Right lobe of liver (tissue), 6 donors: ENCODE measurements at regions not wholly inside any gene's neighbourhood (a gene's known extent, or its start where the extent isn't known, plus 50 kb on each side); places are given as distances from the start of the nearest gene placed in this dataset.

Experiments
- ATAC-seq, 4 donors: fragments of 200-7000 bp; cut with Tn5 transposase; one replicate each; pipeline ENCODE4 v1.9.1; 2020; ENCODE audit warnings: mild to moderate bottlenecking in 4 of 4, moderate library complexity in 4 of 4
- DNase-seq, 3 donors: peaks; one replicate each; pipeline ENCODE4 v3.0.0-alpha.2; 2020
- H3K27ac ChIP-seq, 3 donors: fragments of 200-600 bp; one replicate each; pipeline ENCODE4 v1.8.0; 2022
- H3K27me3 ChIP-seq, 2 donors: fragments of 200-600 bp; one replicate each; pipeline ENCODE4 v1.8.0; 2022
- H3K36me3 ChIP-seq, 4 donors: fragments of 200-600 bp; sonication (generic) in 1 of 4; one replicate each; pipeline versions ENCODE4 v1.5.1 to v1.8.0; 2017 to 2022; ENCODE audit warnings: control low read depth in 1 of 4
- H3K4me1 ChIP-seq, 4 donors: fragments of 200-600 bp; sonication (generic) in 1 of 4; one replicate each; pipeline versions ENCODE4 v1.5.1 to v1.8.0; 2017 to 2022; ENCODE audit warnings: control low read depth in 1 of 4
- H3K4me3 ChIP-seq, 3 donors: fragments of 200-600 bp; one replicate each; pipeline ENCODE4 v1.8.0; 2022
- H3K9me3 ChIP-seq, 4 donors: fragments of 200-600 bp; sonication (generic) in 1 of 4; one replicate each; pipeline versions ENCODE4 v1.5.1 to v1.8.0; 2017 to 2022; ENCODE audit warnings: control low read depth in 1 of 4
- POLR2A ChIP-seq: fragments of 450-650 bp; IDR thresholded peaks from one replicate; pipeline ENCODE4 v1.6.1; 2017; ENCODE audit warnings: antibody characterized with exemption, mild to moderate bottlenecking
- WGBS: methylation state at CpG from one replicate; pipeline ENCODE4 v1.1.6; 2018; ENCODE audit warnings: low coverage, low lambda C conversion rate; ENCODE audit not compliant: insufficient coverage; ENCODE audit errors: missing lambda C conversion rate; 5-methylcytosine and 5-hydroxymethylcytosine counted together
- intact Hi-C, 2 donors: fragments of 100-400 bp; cut with DNase I; formaldehyde crosslinking; loops; one replicate each; pipeline versions ENCODE4 v1.11.2 to v1.14.1; 2022
- TF ChIP-seq, protein P1 (sequence below), 4 donors: fragments of 200-600 bp in 3 of 4; fragments of 450-650 bp in 1 of 4; IDR thresholded peaks; one replicate each; pipeline versions ENCODE4 v1.5.1 to v1.8.0; 2016 to 2022; ENCODE audit warnings: antibody characterized with exemption in 4 of 4, mild to moderate bottlenecking in 2 of 4
- donor health status: DM: no; HTN: yes; CAD: no.
- donor health status: DM: no; HTN: no; CAD: no.
- donor health status: DM: no; HTN: no; CAD: no.
- donor health status: DM: no; HTN: yes; CAD: no.
- donor health status: DM: no; HTN: yes; CAD: no.

DNA sequence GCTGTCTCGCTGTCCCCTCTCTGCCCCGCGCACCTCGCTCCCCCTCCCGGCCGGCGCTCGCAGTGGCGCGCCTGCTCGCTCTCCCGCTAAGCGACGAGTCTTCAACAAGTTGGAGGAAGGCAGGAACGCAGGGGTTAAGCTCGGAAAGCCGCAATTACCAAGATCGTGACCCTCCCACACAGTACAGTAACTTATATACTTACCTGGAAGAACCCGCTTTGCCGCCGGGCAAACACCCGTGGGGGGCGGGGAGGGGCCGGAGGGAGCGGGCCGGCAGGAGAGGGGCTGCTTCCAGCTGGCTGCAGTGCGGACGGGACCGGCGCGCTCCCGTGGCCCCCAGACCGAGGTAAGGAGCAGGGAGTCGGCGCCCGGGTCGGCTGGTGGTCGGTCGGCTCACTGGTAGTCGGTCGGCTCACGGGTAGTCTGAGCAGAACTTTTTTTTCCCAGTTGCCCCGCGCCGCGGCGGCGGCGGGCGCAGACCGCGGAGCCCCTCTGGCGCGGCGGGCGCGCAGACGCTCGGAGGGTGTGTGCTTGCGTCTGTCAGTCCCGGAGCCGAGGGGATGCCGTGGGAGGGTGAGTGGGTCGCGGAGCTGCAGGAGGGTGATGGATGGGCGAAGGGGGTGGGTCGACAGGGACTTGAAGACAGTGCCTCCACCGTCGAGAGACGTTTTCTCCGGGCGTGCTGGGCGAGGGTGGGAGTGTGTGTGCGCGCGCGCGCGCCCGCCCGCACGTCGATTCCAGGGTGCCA is 101.2 kb upstream of the HSD17B12 start:
- peaks cover 0 to 10% (median 3%) of the 10 kb centered on the region in 4 donors for H3K4me1 ChIP-seq
- H3K36me3 ChIP-seq, result no peaks in the 10 kb centered on the region
- 2% methylated on average over 32 of the region's 83 CpGs for WGBS
- H3K27ac ChIP-seq, result no peak overlapping the region
- H3K9me3 ChIP-seq, result no peaks in the 10 kb centered on the region
- peak in 1 of 3 donors; percentile 34 for DNase-seq
- H3K27me3 ChIP-seq, result peaks cover 6 to 8% of the 10 kb centered on the region in 2 donors
- peak overlapping the region in 2 of 3 donors; percentile 35 to 46 for H3K4me3 ChIP-seq
- ATAC-seq, result peak; percentile 25 to 60 (median 49)
- TF ChIP-seq, protein P1, sequence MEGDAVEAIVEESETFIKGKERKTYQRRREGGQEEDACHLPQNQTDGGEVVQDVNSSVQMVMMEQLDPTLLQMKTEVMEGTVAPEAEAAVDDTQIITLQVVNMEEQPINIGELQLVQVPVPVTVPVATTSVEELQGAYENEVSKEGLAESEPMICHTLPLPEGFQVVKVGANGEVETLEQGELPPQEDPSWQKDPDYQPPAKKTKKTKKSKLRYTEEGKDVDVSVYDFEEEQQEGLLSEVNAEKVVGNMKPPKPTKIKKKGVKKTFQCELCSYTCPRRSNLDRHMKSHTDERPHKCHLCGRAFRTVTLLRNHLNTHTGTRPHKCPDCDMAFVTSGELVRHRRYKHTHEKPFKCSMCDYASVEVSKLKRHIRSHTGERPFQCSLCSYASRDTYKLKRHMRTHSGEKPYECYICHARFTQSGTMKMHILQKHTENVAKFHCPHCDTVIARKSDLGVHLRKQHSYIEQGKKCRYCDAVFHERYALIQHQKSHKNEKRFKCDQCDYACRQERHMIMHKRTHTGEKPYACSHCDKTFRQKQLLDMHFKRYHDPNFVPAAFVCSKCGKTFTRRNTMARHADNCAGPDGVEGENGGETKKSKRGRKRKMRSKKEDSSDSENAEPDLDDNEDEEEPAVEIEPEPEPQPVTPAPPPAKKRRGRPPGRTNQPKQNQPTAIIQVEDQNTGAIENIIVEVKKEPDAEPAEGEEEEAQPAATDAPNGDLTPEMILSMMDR (IDR thresholded peaks at IDR 0.05), result peak in 3 of 4 donors; percentile 8 to 17 (median 8)
- TF ChIP-seq POLR2A, result no peak
- intact Hi-C loops, result no loop called here

GRCh38 chr11:43579919-43580276 is 100.6 kb upstream of the HSD17B12 start:
- Histone ChIP-seq H3K4me3 (peak overlapping the region in 1 of 3 donors; percentile 46), H3K4me1 (peaks cover 0 to 10% (median 3%) of the 10 kb centered on the region in 4 donors), H3K36me3 (no peaks in the 10 kb centered on the region), H3K27ac (no peak overlapping the region), H3K27me3 (peaks cover 6 to 8% of the 10 kb centered on the region in 2 donors), H3K9me3 (no peaks in the 10 kb centered on the region)
- WGBS, result 0% methylated on average over 5 of the region's 5 CpGs
- no peak for TF ChIP-seq POLR2A
- TF ChIP-seq, protein P1 (IDR thresholded peaks at IDR 0.05), result no peak
- DNase-seq, result no peak
- intact Hi-C loops, result no loop called here
- no peak for ATAC-seq

- ATAC-seq (no peak), DNase-seq (no peak)
- intact Hi-C loops, result no loop called here
- TF ChIP-seq POLR2A, result no peak
- TF ChIP-seq, protein P1 (IDR thresholded peaks at IDR 0.05), result no peak
- peaks cover 0 to 7% (median 2%) of the 10 kb centered on the region in 4 donors for H3K4me1 ChIP-seq
- WGBS, result 1% methylated on average over 26 of the region's 39 CpGs
- H3K4me3 ChIP-seq, result no peak overlapping the region
- no peak overlapping the region for H3K27ac ChIP-seq
- no peaks in the 10 kb centered on the region for H3K36me3 ChIP-seq
- H3K9me3 ChIP-seq, result no peaks in the 10 kb centered on the region
- peaks cover 6 to 8% of the 10 kb centered on the region in 2 donors for H3K27me3 ChIP-seq
Measured at GRCh38 chr11:43580735-43581369, 99.7 kb upstream of the HSD17B12 start.

DNA sequence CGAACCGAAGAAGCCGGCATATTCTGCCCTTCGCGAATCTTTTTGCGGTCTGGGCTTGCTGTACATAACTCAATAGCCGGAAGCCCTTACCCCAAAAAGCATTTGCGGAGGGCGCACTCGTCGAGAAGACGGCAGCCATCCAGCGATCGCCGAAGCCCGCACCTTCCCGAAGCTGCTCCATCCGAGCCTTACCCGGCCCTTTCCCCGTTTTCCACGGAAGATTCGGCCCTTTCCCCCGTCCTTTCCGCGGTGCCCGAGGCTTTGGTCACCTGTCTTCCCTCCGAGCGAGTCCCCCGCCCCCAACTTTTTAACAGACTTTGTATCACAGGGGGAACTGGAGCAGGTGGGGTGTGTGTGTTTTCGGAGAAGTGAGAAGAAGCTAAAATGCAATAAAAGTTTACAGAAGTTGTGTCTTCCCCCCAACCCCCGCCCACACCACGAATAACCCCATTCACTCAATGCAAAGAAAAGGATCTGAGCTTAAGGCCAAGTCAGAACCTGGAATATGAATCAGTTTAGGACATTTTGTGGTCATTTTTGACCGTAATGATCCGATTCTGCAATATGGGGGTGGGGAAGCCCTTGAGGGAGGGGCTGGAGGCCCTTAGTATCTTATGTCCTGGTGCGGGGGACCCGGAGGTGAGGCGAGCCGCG is 99.0 kb upstream of the HSD17B12 start:
- Histone ChIP-seq H3K4me1 (peaks cover 0 to 7% (median 0%) of the 10 kb centered on the region in 4 donors), H3K4me3 (no peak overlapping the region), H3K36me3 (no peaks in the 10 kb centered on the region), H3K9me3 (no peaks in the 10 kb centered on the region), H3K27ac (no peak overlapping the region), H3K27me3 (peaks cover 6 to 8% of the 10 kb centered on the region in 2 donors)
- ATAC-seq (no peak), DNase-seq (no peak)
- intact Hi-C loops, result no loop called here
- TF ChIP-seq POLR2A, result no peak
- TF ChIP-seq, protein P1 (IDR thresholded peaks at IDR 0.05), result no peak
- 2% methylated on average over 26 of the region's 39 CpGs for WGBS
